IPS DF 6.9 (cell line): ENCODE measurements at regions not wholly inside any gene's neighbourhood (a gene's known extent, or its start where the extent isn't known, plus 50 kb on each side); places are given as distances from the start of the nearest gene placed in this dataset.

ENCODE experiments used
- DNase-seq: peaks from one replicate; pipeline ENCODE4 v3.0.0-alpha.2; 2013; ENCODE audit warnings: low read depth, low spot score
- H3K27ac ChIP-seq: one replicate; pipeline ENCODE4 v1.5.1; 2013; ENCODE audit warnings: low read length, control low read depth
- H3K27me3 ChIP-seq: 2 replicates; pipeline ENCODE4 v1.6.1; 2013; ENCODE audit warnings: mild to moderate bottlenecking, low read length; ENCODE audit not compliant: control insufficient read depth, insufficient read depth
- H3K36me3 ChIP-seq: 2 replicates; pipeline ENCODE4 v1.6.1; 2013; ENCODE audit warnings: low read length; ENCODE audit not compliant: control insufficient read depth, insufficient read depth
- H3K4me1 ChIP-seq: 2 replicates; pipeline ENCODE4 v1.6.1; 2013; ENCODE audit warnings: low read length; ENCODE audit not compliant: control insufficient read depth, insufficient read depth
- H3K4me3 ChIP-seq: 2 replicates; pipeline ENCODE4 v1.5.1; 2013; ENCODE audit warnings: mild to moderate bottlenecking, low read length
- H3K9me3 ChIP-seq: 2 replicates; pipeline ENCODE4 v1.6.1; 2013; ENCODE audit warnings: low read length, inconsistent platforms; ENCODE audit not compliant: control insufficient read depth, insufficient read depth
- WGBS: extraction: QIAGEN DNeasy Blood & Tissue Kit; methylation state at CpG from one replicate; pipeline ENCODE4 v1.1.7; 2013; ENCODE audit warnings: mixed read lengths, missing lambda C conversion rate; ENCODE audit not compliant: insufficient read length, insufficient coverage; 5-methylcytosine and 5-hydroxymethylcytosine counted together

- no peaks in the 10 kb centered on the region; the same call in 1 of the 2 replicates for H3K36me3 ChIP-seq
- H3K27me3 ChIP-seq = no peaks in the 10 kb centered on the region
- H3K4me1 ChIP-seq = no peaks in the 10 kb centered on the region
- no CpG with 5 or more reads among the region's 3 CpGs for WGBS
- H3K4me3 ChIP-seq = no peak overlapping the region
- DNase-seq = no peak
- H3K9me3 ChIP-seq = peaks cover 18% of the 10 kb centered on the region
- no peak overlapping the region for H3K27ac ChIP-seq
Measured at GRCh38 chr10:130243015-130243414, 106.8 kb downstream of the GLRX3 start.

- no CpG with 5 or more reads among the region's 16 CpGs for WGBS
- no peak overlapping the region for H3K27ac ChIP-seq
- H3K4me3 ChIP-seq = no peak overlapping the region
- no peaks in the 10 kb centered on the region for H3K27me3 ChIP-seq
- peaks cover 18% of the 10 kb centered on the region for H3K9me3 ChIP-seq
- H3K4me1 ChIP-seq = no peaks in the 10 kb centered on the region
- no peaks in the 10 kb centered on the region; the same call in 1 of the 2 replicates for H3K36me3 ChIP-seq
- DNase-seq = no peak
Measured at GRCh38 chr10:130244031-130244927, 108.1 kb downstream of the GLRX3 start.

- H3K4me1 ChIP-seq = no peaks in the 10 kb centered on the region
- H3K4me3 ChIP-seq = no peak overlapping the region
- peaks cover 18% of the 10 kb centered on the region for H3K9me3 ChIP-seq
- no peaks in the 10 kb centered on the region; the same call in 1 of the 2 replicates for H3K36me3 ChIP-seq
- no CpG with 5 or more reads among the region's 8 CpGs for WGBS
- no peaks in the 10 kb centered on the region for H3K27me3 ChIP-seq
- DNase-seq = no peak
- no peak overlapping the region for H3K27ac ChIP-seq
Measured at GRCh38 chr10:130244928-130245495, 108.8 kb downstream of the GLRX3 start.

GRCh38 chr10:130246113-130246512, 109.9 kb downstream of the GLRX3 start:
- Histone ChIP-seq H3K36me3 (no peaks in the 10 kb centered on the region; the same call in 1 of the 2 replicates), H3K4me1 (no peaks in the 10 kb centered on the region), H3K9me3 (peaks cover 21% of the 10 kb centered on the region), H3K27me3 (no peaks in the 10 kb centered on the region), H3K27ac (no peak overlapping the region), H3K4me3 (no peak overlapping the region)
- no CpG with 5 or more reads among the region's 4 CpGs for WGBS
- no peak for DNase-seq

- no peak for DNase-seq
- no peak overlapping the region for H3K27ac ChIP-seq
- peaks cover 21% of the 10 kb centered on the region for H3K9me3 ChIP-seq
- H3K27me3 ChIP-seq = no peaks in the 10 kb centered on the region
- H3K4me3 ChIP-seq = no peak overlapping the region
- H3K36me3 ChIP-seq = no peaks in the 10 kb centered on the region
- H3K4me1 ChIP-seq = no peaks in the 10 kb centered on the region
- WGBS = no CpG with 5 or more reads among the region's 3 CpGs
Measured at GRCh38 chr10:130250127-130250526, 113.9 kb downstream of the GLRX3 start.

- no peaks in the 10 kb centered on the region for H3K36me3 ChIP-seq
- H3K9me3 ChIP-seq = peaks cover 15% of the 10 kb centered on the region
- no peak overlapping the region for H3K27ac ChIP-seq
- no CpG with 5 or more reads among the region's 4 CpGs for WGBS
- no peaks in the 10 kb centered on the region for H3K27me3 ChIP-seq
- DNase-seq = no peak
- no peaks in the 10 kb centered on the region for H3K4me1 ChIP-seq
- H3K4me3 ChIP-seq = no peak overlapping the region
Measured at GRCh38 chr10:130251766-130252165, 115.6 kb downstream of the GLRX3 start.

- Histone ChIP-seq H3K4me1 (no peaks in the 10 kb centered on the region), H3K27me3 (no peaks in the 10 kb centered on the region), H3K27ac (no peak overlapping the region), H3K4me3 (no peak overlapping the region), H3K36me3 (no peaks in the 10 kb centered on the region), H3K9me3 (peaks cover 19% of the 10 kb centered on the region)
- DNase-seq = no peak
- no CpG with 5 or more reads among the region's 13 CpGs for WGBS
Measured at GRCh38 chr10:130254243-130254642, 118.1 kb downstream of the GLRX3 start.

- Histone ChIP-seq H3K27me3 (no peaks in the 10 kb centered on the region), H3K9me3 (peaks cover 19% of the 10 kb centered on the region), H3K27ac (no peak overlapping the region), H3K4me1 (no peaks in the 10 kb centered on the region), H3K36me3 (no peaks in the 10 kb centered on the region), H3K4me3 (no peak overlapping the region)
- whole genome bisulfite sequencing = no CpG with 5 or more reads among the region's 5 CpGs
- no peak for DNase-seq
Measured at GRCh38 chr10:130254662-130255061, 118.5 kb downstream of the GLRX3 start.

GRCh38 chr10:130255777-130256176, 119.6 kb downstream of the GLRX3 start:
- Histone ChIP-seq H3K27ac (no peak overlapping the region), H3K9me3 (peaks cover 18% of the 10 kb centered on the region)
- WGBS = no CpG with 5 or more reads among the region's 5 CpGs

GRCh38 chr10:130257897-130258296, 121.7 kb downstream of the GLRX3 start:
- Histone ChIP-seq H3K4me1 (no peaks in the 10 kb centered on the region), H3K9me3 (peaks cover 18% of the 10 kb centered on the region), H3K27ac (no peak overlapping the region), H3K36me3 (no peaks in the 10 kb centered on the region), H3K4me3 (no peak overlapping the region), H3K27me3 (no peaks in the 10 kb centered on the region)
- WGBS = no CpG with 5 or more reads among the region's 7 CpGs
- no peak for DNase-seq

More at GRCh38 chr10:130255777-130256176, 119.6 kb downstream of the GLRX3 start:
- no peak for DNase-seq
- Histone ChIP-seq H3K36me3 (no peaks in the 10 kb centered on the region), H3K4me3 (no peak overlapping the region), H3K27me3 (no peaks in the 10 kb centered on the region), H3K4me1 (no peaks in the 10 kb centered on the region)
